ENCODE measurements at regions not wholly inside any gene's neighbourhood (a gene's known extent, or its start where the extent isn't known, plus 50 kb on each side); places are given as distances from the start of the nearest gene placed in this dataset.
"Not testable (repeated sequence)": the region's sequence is repeated elsewhere in the genome, so short reads cannot be mapped to it uniquely, and the experiment has no call there.

DNA sequence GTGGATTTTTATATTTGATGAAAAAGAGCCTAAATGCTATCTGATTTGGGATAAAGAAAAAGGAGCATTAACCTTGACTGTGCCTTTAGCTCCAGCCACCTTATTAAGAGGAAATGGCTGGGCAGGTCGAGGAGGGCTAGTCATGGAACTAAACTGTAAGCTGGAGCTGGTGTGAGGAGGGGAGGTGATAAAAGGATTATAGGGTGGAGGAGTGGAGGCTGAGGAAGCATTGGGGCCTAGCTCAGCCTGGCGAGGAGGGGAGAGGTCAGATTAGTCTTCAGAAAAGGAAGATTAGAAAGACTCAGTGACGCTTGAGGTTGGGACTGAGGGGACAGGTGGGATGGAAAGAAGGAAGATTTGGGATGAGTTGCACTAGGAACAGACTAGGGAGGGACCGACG, 222.7 kb downstream of the OTOP1 start:
- not testable (repeated sequence) for DNase-seq (ENCODE audit: extremely low spot score)

DNA sequence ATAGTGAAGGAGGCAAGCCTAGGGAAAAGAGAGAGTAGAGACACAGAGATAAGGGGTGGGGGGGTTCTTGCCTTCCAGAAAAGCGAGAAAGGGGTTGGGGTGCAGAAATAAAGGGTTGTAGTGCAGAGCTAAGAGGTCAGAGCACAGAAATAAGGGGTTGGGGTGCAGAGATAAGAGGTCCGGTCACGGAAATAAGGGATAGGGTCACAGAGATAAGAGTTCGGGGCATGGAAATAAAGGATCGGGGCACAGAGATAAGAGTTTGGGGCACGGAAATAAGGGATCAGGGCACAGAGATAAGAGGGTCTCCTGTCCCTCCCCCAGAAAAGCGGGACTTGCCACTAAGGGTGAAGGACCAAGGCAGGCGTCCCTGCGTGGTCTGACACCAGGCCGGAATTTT, 222.0 kb downstream of the OTOP1 start:
- CTCF ChIA-PET; POLR2A ChIA-PET; DNase-seq (ENCODE audit: extremely low spot score): not testable (repeated sequence)

More for the DNA sequence above, 222.7 kb downstream of the OTOP1 start:
- POLR2A ChIA-PET, CTCF ChIA-PET: not testable (repeated sequence)

DNA sequence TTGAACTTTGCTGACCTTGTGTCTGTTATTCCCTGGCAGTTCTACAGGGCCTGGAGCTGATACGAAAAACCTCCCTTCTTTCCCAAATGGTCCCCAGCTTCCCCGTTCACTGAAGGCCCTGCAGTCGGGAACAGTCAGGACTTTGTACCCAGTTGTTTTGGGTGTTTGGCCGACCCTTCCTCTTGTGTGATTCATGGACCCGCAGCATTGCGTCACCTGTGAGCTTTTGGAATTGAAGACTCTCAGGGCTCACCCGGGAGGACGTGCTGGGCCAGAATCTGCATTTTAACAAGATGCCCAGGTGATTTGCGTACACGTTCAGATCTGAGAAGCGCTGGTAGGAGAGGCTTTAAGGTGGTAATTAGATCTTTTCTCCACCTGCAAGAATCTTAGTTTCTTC, 220.4 kb downstream of the OTOP1 start:
- CTCF ChIA-PET; POLR2A ChIA-PET; DNase-seq (ENCODE audit: extremely low spot score): not testable (repeated sequence)

DNA sequence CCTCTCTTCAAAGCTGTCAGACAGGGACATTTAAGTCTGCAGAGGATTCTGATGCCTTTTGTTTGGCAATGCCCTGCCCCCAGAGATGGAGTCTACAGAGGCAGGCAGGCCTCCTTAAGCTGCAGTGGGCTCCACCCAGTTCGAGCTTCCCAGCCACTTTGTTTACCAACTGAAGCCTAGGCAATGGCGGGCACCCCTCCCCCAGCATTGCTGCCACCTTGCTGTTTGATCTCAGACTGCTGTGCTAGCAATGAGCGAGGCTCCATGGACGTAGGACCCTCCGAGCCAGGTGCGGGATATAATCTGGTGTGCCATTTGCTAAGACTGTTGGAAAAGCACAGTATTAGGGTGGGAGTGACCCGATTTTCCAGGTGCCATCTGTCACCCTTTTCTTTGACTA, 207.7 kb downstream of the OTOP1 start:
- POLR2A ChIA-PET; CTCF ChIA-PET; DNase-seq (ENCODE audit: extremely low spot score): not testable (repeated sequence)

DNA sequence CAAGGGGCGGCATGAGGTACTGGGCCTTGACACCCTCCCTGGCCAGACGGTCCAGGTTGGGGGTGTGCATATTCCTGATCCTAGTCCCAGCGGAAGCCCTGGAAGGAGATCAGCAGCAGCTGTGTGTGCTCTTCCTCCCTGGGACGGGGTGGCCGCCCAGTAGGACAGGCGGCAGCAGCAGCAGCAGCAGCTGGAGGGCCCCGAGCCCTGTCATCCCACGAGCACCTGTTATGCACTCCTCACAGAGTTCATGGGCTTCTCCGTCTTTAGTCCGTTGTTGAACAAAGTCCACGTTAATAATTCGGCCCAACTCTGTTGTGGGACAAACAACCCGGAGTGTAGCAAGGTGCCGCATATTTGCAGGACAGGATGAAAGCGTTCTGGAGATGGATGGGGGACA, 205.6 kb downstream of the OTOP1 start:
- POLR2A ChIA-PET; CTCF ChIA-PET; DNase-seq (ENCODE audit: extremely low spot score): not testable (repeated sequence)

DNA sequence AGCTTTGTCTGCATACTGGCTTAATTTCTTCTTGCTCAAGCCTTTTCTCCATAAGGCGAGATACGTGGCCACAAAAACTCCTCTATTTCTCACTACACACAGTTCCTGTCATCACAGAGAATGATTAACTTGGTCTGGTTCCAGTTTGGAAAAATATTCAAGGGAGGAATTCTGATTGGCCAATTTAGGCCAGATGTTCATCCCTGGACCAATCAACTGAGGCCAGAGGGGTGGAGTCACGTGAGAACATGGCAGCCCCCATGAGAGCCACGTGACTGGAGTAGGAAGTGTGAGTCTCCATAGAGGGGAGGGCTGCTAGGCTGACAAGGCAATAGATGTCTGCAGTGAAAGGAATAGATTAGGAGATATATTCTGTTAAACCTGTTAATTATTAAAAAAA, 200.0 kb downstream of the OTOP1 start:
- CTCF ChIA-PET; POLR2A ChIA-PET; DNase-seq (ENCODE audit: extremely low spot score): not testable (repeated sequence)

DNA sequence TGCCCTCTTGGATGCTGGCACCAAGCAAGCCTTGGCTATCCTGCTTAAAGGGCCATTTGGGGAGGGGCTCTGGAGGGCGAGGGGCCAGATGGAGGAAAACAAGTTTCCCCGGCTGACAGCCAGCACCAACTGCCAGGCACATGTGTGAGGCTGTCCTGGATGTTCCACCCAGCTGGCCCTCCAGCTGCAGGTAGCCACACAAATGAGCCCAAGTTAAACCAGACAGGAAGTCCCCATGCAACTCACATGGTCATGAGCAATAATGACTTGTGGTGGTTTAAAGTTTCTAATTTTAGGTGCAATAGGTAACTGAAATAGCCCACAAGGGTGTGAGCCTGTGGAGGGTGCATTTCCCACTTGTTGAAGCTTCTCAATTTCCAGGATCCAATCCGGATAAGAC, 198.0 kb downstream of the OTOP1 start:
- CTCF ChIA-PET, POLR2A ChIA-PET: not testable (repeated sequence)
- DNase-seq (ENCODE audit: extremely low spot score), result peak; percentile 16

DNA sequence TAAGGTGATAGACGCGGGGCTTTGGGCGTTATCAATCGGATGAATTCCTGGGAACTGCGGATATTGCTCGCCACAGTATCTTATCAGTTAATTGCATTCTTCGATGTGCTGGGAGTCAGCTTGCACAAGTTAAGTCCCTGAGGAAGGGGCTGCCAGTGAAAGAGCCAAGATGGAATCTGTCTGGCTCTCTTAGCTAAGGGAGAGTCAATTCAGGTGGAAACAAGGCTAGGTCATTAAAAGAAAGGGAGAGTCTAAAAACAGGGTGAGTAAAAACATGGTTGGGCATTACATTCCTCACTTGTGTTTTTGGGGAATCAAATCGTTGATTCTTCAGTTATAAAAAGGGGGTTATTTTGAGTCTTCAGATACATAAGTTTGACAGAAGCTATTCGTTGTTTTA, 196.2 kb downstream of the OTOP1 start:
- DNase-seq (ENCODE audit: extremely low spot score); POLR2A ChIA-PET; CTCF ChIA-PET: not testable (repeated sequence)

DNA sequence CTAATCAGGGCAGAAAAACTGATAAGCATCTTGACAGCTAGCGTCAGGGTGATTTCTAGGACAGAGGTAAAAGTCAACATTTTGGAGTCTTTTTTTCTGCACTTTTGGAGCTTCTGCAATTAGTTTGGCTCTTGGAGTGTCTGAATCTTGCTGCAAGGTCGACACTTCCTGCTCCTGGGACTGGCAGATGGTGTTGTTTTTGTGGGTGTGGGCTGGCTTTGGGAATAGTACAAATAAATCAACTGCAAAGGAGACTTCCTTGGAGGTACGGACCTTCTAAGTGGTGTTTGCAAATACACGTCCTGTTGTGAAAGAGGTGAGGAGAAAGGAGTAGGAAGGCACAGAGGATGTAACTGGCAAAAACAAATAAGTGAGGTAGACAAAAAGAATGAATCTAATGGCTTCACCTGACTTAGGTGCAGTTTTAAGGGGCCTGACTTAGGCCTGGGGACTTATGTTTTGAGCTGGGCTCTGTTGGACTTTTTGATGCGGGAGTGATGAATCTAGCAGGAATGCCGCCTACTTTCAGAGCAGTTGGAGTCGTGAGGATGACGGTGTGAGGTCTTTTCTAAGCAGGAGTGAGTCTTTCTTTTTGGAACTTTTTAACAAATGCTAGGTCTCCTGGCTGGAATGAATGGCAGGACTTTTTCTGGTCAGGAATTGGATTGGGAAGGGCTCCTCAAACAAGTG, 195.1 kb downstream of the OTOP1 start:
- POLR2A ChIA-PET; CTCF ChIA-PET; DNase-seq (ENCODE audit: extremely low spot score): not testable (repeated sequence)

DNA sequence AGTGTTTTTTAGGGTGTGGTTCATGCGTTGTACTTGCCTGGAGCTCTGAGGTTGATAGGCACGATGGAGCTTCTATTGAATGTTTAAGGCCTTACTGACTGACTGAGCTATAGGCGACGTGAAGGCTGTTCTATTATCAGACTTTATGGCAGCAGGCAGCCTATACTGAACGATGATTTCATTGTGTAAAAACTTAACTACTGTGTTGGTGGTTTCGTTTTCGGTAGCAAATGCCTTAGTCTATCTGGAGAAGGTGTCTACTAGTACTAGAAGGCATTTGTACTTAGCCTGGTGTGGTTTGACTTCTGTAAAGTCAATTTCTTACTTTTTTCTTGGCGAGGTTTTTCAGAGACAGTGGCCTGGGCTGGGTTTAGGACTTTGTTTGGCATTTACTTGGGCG, 194.4 kb downstream of the OTOP1 start:
- CTCF ChIA-PET; DNase-seq (ENCODE audit: extremely low spot score); POLR2A ChIA-PET: not testable (repeated sequence)

DNA sequence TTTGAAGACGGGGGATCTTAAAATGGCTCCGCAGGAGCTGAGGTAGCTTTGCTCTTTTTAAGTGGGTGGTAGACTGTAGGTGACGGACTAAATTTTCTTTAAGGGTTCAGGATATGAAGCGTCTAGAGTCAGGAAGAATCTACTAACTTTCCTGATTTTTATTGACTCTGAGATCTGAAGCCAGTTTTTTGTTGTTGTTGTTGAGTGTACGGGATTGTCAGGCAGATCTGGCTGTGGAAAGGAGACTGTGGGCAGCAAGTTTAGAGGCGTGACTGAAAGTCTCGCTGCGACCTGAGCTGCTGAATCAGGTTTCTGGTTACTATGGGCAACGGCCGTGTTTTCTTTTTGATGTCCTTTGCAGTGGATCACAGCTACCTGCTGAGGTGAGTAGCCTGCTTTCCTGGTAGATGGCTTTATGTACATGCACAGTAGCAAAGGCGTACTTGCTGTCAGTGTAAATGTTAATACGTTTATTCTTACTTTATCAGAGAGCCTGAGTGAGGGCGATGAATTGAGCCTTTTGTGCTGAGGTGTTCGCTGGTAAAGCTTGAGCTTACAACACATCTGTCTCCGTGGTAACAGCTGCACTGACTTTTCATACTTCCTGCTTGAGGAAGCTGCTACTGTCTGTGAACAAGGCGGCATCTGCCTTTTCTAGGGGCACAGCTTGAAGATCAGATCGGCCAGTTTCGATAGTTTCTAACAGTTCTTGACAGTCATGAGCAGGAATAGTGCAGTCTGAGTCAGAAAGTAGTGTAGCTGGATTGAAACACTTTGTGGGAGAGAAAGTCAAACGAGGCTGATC, 193.7 kb downstream of the OTOP1 start:
- POLR2A ChIA-PET; CTCF ChIA-PET; DNase-seq (ENCODE audit: extremely low spot score): not testable (repeated sequence)

DNA sequence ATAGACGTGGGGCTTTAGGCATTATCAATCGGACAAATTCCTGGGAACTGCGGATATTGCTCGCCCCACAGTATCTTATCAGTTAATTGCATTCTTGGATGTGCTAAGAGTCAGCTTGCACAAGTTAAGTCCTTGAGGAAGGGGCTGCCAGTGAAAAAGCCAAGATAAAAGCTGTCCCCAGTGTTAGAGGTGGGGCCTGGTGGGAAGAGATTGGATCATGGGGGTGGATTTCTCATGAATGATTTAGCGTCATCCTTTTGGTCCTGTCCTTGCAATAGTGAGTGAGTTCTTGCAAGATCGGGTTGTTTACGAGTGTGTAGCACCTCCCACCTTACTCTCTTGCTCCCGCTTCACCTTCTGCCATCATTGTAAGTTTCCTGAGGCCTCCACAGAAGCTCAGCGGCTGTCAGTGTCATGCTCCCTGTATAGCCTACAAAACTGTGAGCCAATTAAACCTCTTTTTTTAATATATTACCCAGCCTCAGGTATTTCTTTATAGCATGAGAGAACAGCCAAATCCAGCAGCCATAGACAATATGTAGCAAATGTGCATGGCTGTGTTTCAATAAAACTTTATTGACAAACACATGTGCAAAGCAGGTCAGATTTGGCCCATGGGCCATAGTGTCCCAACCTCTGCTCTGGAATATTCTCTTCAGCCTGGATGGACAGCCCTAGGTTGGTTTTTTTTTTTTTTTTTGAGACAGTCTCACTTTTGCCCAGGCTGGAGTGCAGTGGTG, 189.2 kb downstream of the OTOP1 start:
- CTCF ChIA-PET; DNase-seq (ENCODE audit: extremely low spot score); POLR2A ChIA-PET: not testable (repeated sequence)

DNA sequence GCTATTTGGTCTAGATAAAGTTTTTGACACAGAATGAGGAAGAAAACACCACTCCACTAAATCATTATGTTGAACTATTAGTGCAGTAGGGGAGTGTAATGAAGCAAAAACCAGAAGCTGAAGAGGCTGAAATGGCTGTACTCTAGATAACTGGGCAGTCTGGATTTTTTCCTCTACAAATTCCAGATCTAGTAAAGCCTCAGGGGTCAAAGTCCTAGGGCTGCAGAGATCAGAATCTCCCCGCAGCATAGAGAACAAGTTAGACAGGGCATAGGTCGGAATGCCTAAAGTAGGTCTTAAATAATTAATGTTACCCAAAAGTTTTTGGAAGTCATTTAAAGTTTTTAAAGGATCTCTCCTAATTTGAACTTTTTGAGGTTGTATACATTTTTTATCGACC, 180.9 kb downstream of the OTOP1 start:
- DNase-seq (ENCODE audit: extremely low spot score); POLR2A ChIA-PET; CTCF ChIA-PET: not testable (repeated sequence)

DNA sequence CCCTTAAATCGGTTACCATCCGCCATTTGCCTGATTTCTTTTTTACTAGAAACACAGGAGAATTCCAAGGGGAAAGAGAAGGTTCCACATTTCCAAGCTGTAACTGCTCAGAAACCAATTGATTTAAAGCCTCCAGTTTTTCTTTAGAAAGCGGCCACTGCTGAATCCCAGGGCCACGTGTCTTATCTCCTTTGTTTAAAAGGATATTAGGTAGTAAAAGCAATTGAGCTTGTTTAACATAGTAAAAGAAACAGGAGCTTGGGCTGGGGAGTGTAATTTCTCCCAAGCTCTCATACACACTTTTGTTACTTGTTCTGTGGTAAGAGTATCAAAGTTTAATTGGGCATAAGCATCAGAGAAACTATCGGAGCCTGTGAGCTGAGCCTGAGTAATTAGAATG, 180.0 kb downstream of the OTOP1 start:
- CTCF ChIA-PET; DNase-seq (ENCODE audit: extremely low spot score); POLR2A ChIA-PET: not testable (repeated sequence)

DNA sequence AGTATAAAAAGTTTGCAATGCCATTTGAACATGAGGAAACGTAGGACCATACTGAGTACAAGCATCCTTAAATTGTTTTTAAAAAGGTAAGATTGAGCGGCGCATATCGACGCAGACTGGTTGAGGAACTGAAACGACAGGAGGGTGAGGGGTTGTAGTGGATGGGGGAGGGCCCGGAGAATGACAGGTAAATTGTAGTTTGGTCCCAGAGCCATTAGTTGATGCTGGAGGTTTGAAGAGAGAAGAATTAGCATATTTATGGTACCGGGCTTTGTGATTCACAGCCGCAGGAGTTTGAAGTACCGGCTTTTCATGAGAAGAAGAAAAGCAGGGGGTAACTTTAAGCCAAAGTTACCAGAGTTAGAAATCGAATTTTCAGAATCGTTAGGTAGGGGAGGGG, 179.5 kb downstream of the OTOP1 start:
- POLR2A ChIA-PET; DNase-seq (ENCODE audit: extremely low spot score); CTCF ChIA-PET: not testable (repeated sequence)

DNA sequence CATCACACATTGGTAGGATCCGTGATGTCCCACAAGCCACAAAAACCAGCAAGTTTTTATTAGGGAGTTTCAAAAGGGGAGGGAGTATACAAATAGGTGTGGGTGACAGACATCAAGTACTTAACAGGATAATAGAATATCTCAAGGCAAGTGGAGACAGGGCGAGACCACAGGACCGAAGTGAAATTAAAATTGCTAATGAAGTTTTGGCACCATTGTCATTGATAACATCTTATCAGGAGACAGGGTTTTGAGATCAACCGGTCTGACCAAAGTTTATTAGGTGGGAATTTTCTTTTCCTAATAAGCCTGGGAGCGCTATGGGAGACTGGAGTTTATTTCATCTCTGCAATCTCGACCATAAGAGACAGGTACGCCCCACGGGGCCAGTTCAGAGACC, 178.5 kb downstream of the OTOP1 start:
- CTCF ChIA-PET; DNase-seq (ENCODE audit: extremely low spot score); POLR2A ChIA-PET: not testable (repeated sequence)

DNA sequence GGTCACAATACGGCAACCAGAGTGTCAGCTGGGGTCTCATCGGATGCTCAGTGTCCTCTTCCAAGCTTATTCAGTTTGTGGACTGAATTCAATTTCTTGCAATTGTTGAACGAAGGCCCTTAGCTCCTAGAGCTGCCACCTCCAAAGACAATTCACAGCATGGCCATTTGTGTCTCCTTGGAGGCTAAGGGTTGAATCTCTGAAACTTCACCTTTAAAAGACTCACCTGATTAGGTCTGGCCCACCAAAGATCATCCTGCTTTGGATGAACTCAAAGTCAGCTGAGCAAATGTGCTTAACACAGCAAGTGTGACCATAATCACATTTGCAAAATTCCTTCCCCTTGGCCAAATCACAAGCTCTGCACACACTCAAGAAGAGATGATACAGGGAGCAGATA, 175.9 kb downstream of the OTOP1 start:
- DNase-seq (ENCODE audit: extremely low spot score); CTCF ChIA-PET; POLR2A ChIA-PET: not testable (repeated sequence)

DNA sequence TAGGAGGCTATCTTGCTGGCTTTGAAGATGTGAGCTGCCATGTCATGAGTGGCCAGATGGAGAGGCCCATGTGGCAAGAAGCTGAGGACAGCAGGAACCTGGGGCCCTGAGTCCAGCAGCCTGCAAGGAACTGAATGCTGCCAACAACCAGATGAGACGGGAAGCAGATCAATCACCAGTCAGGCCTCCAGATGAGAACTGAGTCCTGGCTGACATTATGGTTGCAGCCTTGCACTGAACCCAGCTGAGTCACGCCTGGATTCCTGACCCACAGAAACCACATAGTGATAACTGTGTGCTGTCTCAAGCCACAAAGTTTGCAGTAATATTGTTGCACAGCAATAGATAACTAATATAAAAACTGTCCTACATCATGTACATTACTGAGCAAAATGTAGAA, 173.8 kb downstream of the OTOP1 start:
- POLR2A ChIA-PET; CTCF ChIA-PET; DNase-seq (ENCODE audit: extremely low spot score): not testable (repeated sequence)

DNA sequence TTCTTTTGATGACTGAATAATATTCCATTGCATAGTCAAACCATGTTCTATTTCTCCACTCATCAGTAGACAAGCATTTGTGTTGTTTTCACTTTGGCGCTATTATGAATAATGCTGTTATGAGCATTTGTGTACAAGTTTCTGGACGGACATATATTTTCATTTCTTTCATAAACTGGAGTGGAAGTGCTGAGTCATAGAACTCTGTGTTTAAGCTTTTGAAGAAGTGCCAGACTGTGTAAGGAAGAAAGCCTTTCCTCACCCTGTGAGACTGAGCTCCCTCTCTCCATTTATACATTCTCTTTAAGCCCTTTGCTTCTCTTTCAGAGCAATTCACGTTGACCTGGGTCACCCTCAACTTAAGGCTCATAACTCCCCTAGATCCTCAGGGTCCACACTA, 169.5 kb downstream of the OTOP1 start:
- DNase-seq (ENCODE audit: extremely low spot score); POLR2A ChIA-PET; CTCF ChIA-PET: not testable (repeated sequence)
